GM23338 (cell line): ENCODE measurements at regions not wholly inside any gene's neighbourhood (a gene's known extent, or its start where the extent isn't known, plus 50 kb on each side); places are given as distances from the start of the nearest gene placed in this dataset.

Source experiments
- ATAC-seq: fragments of 200-7000 bp; cut with Tn5 transposase; 3 replicates; pipeline ENCODE4 v1.9.1; 2020
- DNase-seq: peaks from one replicate; pipeline ENCODE4 v3.0.0-alpha.2; 2015; ENCODE audit warnings: low spot score
- H2AFZ ChIP-seq: fragments of 200-600 bp; sonication (generic); 2 replicates; pipeline ENCODE4 v1.8.0; 2016; ENCODE audit warnings: antibody characterized with exemption, mild to moderate bottlenecking, moderate library complexity
- H3F3A ChIP-seq: fragments of 200-600 bp; sonication (generic); replicated peaks from 2 replicates; pipeline ENCODE4 v1.8.0; 2017; ENCODE audit warnings: antibody characterized with exemption, mixed run types, low read depth
- H3K27ac ChIP-seq: fragments of 200-600 bp; sonication (generic); 2 replicates; pipeline ENCODE4 v1.6.1; 2016; ENCODE audit warnings: low read depth
- H3K27me3 ChIP-seq: fragments of 200-600 bp; sonication (generic); 2 replicates; pipeline ENCODE4 v1.8.0; 2016; ENCODE audit warnings: mild to moderate bottlenecking, mixed run types, moderate library complexity; ENCODE audit not compliant: insufficient read depth
- H3K36me3 ChIP-seq: fragments of 200-600 bp; sonication (generic); 2 replicates; pipeline ENCODE4 v1.8.0; 2016; ENCODE audit warnings: mild to moderate bottlenecking; ENCODE audit not compliant: insufficient read depth
- H3K4me1 ChIP-seq: fragments of 200-600 bp; sonication (generic); 2 replicates; pipeline ENCODE4 v1.8.0; 2016; ENCODE audit warnings: mild to moderate bottlenecking, moderate library complexity; ENCODE audit not compliant: insufficient read depth
- H3K4me2 ChIP-seq: fragments of 200-600 bp; sonication (generic); 2 replicates; pipeline ENCODE4 v1.7.1; 2017; ENCODE audit warnings: mixed run types
- H3K4me3 ChIP-seq: fragments of 200-600 bp; sonication (generic); 2 replicates; pipeline ENCODE4 v1.6.1; 2016; ENCODE audit warnings: mixed run types
- H3K79me2 ChIP-seq: fragments of 200-600 bp; sonication (generic); replicated peaks from 2 replicates; pipeline ENCODE4 v1.8.0; 2017; ENCODE audit warnings: mild to moderate bottlenecking; ENCODE audit not compliant: insufficient read depth
- H3K9me2 ChIP-seq: fragments of 200-600 bp; sonication (generic); 2 replicates; pipeline ENCODE4 v1.8.0; 2017; ENCODE audit not compliant: insufficient read depth
- H4K20me1 ChIP-seq: fragments of 200-600 bp; sonication (generic); replicated peaks from 2 replicates; pipeline ENCODE4 v1.8.0; 2017; ENCODE audit warnings: mild to moderate bottlenecking; ENCODE audit not compliant: insufficient read depth
- H3K27ac Mint-ChIP-seq: 2 replicates; pipeline ENCODE4 v1.8.0; 2020; ENCODE audit warnings: inconsistent platforms, mild to moderate bottlenecking, moderate library complexity, mixed read lengths
- H3K27me3 Mint-ChIP-seq: 3 replicates; pipeline ENCODE4 v1.8.0; 2022; ENCODE audit warnings: low read depth, mild to moderate bottlenecking, moderate library complexity, mixed read lengths, inconsistent platforms; ENCODE audit not compliant: insufficient read depth, poor library complexity
- H3K36me3 Mint-ChIP-seq: 3 replicates; pipeline ENCODE4 v1.8.0; 2021; ENCODE audit warnings: low read depth, mild to moderate bottlenecking, inconsistent platforms, moderate library complexity, mixed read lengths
- H3K4me1 Mint-ChIP-seq: 3 replicates; pipeline ENCODE4 v1.8.0; 2020; ENCODE audit warnings: mild to moderate bottlenecking, inconsistent platforms, mixed read lengths
- H3K4me3 Mint-ChIP-seq: 3 replicates; pipeline ENCODE4 v1.8.0; 2021; ENCODE audit warnings: moderate library complexity, mild to moderate bottlenecking, inconsistent platforms, mixed read lengths
- H3K9me3 Mint-ChIP-seq: 3 replicates; pipeline ENCODE4 v1.8.0; 2020; ENCODE audit warnings: moderate library complexity, mild to moderate bottlenecking, inconsistent platforms, mixed read lengths
- CREB1 ChIP-seq: fragments of 250-450 bp; sonication (Bioruptor Pico); IDR thresholded peaks from 2 replicates; pipeline ENCODE4 v1.5.0; 2020; ENCODE audit warnings: low read depth, mild to moderate bottlenecking, moderate library complexity
- EZH2 ChIP-seq: fragments of 200-600 bp; sonication (generic); IDR thresholded peaks from one replicate; pipeline ENCODE4 v1.8.0; 2017; ENCODE audit warnings: antibody characterized with exemption, mild to moderate bottlenecking, low read depth; ENCODE audit not compliant: unreplicated experiment
- EZH2phosphoT487 ChIP-seq: fragments of 200-600 bp; sonication (generic); IDR thresholded peaks from one replicate; pipeline ENCODE4 v1.8.1; 2018; ENCODE audit warnings: antibody characterized with exemption; ENCODE audit not compliant: unreplicated experiment
- JUNB ChIP-seq: IDR thresholded peaks from one replicate; pipeline ENCODE4 v1.6.1; 2016; ENCODE audit warnings: antibody characterized with exemption; ENCODE audit not compliant: unreplicated experiment
- NANOG ChIP-seq: IDR thresholded peaks from 2 replicates; pipeline ENCODE4 v1.6.1; 2016; ENCODE audit warnings: antibody characterized with exemption, borderline replicate concordance
- POLR2AphosphoS5 ChIP-seq: IDR thresholded peaks from 2 replicates; pipeline ENCODE4 v1.6.1; 2016; ENCODE audit warnings: antibody characterized with exemption, low read depth
- STAT1 ChIP-seq: IDR thresholded peaks from one replicate; pipeline ENCODE4 v1.6.1; 2016; ENCODE audit warnings: antibody characterized with exemption; ENCODE audit not compliant: unreplicated experiment
- ZNF114 ChIP-seq: fragments of 250-450 bp; sonication (Bioruptor Pico); IDR thresholded peaks from 2 replicates; pipeline ENCODE4 v1.5.0; 2020; ENCODE audit warnings: mild to moderate bottlenecking, moderate library complexity
- ZNF331 ChIP-seq: fragments of 250-450 bp; sonication (Bioruptor Pico); IDR thresholded peaks from 2 replicates; pipeline ENCODE4 v1.5.0; 2020; ENCODE audit warnings: low read depth, mild to moderate bottlenecking, moderate library complexity
- TF ChIP-seq, protein P1 (sequence below): IDR thresholded peaks from one replicate; pipeline ENCODE4 v1.6.1; 2018; ENCODE audit warnings: antibody characterized with exemption; ENCODE audit not compliant: unreplicated experiment
- TF ChIP-seq, protein P2 (sequence below), 2 experiments: fragments of 200-600 bp in 1 of 2; sonication (generic) in 1 of 2; conservative IDR thresholded peaks; 2 replicates each; pipeline versions ENCODE4 v1.5.1 to v1.6.1; 2016 to 2017; ENCODE audit warnings: antibody characterized with exemption in 2 of 2, low read depth in 2 of 2, mild to moderate bottlenecking in 2 of 2, moderate library complexity in 1 of 2
- TF ChIP-seq, protein P3 (sequence below): fragments of 250-450 bp; sonication (Bioruptor Pico); IDR thresholded peaks from 2 replicates; pipeline ENCODE4 v1.5.0; 2020; ENCODE audit warnings: mild to moderate bottlenecking, moderate library complexity
- TF ChIP-seq, protein P4 (sequence below): IDR thresholded peaks from 2 replicates; pipeline ENCODE4 v1.6.1; 2016; ENCODE audit warnings: antibody characterized with exemption

DNA sequence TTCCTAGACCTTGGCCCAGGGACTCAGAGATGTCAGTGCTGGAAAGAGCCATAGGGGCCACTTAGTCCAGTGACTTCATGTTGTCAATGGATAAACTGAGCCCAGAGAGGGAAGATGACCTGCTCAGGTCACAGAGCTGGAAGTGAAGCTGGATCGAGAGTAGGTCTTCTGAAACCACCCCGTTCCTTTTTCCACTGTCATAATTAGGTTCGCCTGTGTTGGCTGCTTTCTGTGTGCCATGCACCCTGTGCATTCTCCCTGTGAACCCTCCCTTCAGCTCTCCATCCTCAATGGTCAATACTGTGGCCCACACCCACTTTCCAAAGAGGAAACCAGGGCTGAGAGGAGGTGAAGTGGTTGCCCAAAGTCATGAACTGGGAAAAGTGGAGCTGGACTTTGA lies 74.8 kb downstream of the CCR1 start:
- Histone ChIP-seq H3K4me2 (no peak overlapping the region), H2AFZ (no peak overlapping the region), H4K20me1 (no peaks in the 10 kb centered on the region), H3K9me2 (0 out of 2 replicates have a peak, but pooled peaks cover 2% of the 10 kb centered on the region), H3K4me3 (no peak overlapping the region), H3K4me1 (no peaks in the 10 kb centered on the region), H3K27me3 (no peaks in the 10 kb centered on the region), H3K27ac (no peak overlapping the region), H3F3A (no peaks in the 10 kb centered on the region), H3K36me3 (no peaks in the 10 kb centered on the region), H3K79me2 (no peaks in the 10 kb centered on the region)
- TF ChIP-seq, protein P1, sequence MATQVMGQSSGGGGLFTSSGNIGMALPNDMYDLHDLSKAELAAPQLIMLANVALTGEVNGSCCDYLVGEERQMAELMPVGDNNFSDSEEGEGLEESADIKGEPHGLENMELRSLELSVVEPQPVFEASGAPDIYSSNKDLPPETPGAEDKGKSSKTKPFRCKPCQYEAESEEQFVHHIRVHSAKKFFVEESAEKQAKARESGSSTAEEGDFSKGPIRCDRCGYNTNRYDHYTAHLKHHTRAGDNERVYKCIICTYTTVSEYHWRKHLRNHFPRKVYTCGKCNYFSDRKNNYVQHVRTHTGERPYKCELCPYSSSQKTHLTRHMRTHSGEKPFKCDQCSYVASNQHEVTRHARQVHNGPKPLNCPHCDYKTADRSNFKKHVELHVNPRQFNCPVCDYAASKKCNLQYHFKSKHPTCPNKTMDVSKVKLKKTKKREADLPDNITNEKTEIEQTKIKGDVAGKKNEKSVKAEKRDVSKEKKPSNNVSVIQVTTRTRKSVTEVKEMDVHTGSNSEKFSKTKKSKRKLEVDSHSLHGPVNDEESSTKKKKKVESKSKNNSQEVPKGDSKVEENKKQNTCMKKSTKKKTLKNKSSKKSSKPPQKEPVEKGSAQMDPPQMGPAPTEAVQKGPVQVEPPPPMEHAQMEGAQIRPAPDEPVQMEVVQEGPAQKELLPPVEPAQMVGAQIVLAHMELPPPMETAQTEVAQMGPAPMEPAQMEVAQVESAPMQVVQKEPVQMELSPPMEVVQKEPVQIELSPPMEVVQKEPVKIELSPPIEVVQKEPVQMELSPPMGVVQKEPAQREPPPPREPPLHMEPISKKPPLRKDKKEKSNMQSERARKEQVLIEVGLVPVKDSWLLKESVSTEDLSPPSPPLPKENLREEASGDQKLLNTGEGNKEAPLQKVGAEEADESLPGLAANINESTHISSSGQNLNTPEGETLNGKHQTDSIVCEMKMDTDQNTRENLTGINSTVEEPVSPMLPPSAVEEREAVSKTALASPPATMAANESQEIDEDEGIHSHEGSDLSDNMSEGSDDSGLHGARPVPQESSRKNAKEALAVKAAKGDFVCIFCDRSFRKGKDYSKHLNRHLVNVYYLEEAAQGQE: no peak
- TF ChIP-seq, protein P2, sequence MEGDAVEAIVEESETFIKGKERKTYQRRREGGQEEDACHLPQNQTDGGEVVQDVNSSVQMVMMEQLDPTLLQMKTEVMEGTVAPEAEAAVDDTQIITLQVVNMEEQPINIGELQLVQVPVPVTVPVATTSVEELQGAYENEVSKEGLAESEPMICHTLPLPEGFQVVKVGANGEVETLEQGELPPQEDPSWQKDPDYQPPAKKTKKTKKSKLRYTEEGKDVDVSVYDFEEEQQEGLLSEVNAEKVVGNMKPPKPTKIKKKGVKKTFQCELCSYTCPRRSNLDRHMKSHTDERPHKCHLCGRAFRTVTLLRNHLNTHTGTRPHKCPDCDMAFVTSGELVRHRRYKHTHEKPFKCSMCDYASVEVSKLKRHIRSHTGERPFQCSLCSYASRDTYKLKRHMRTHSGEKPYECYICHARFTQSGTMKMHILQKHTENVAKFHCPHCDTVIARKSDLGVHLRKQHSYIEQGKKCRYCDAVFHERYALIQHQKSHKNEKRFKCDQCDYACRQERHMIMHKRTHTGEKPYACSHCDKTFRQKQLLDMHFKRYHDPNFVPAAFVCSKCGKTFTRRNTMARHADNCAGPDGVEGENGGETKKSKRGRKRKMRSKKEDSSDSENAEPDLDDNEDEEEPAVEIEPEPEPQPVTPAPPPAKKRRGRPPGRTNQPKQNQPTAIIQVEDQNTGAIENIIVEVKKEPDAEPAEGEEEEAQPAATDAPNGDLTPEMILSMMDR (conservative IDR thresholded peaks at IDR 0.05; ENCODE audit: low read depth in 2 of 2): no peak
- no peak for TF ChIP-seq CREB1
- no peak for TF ChIP-seq EZH2phosphoT487
- no peak for TF ChIP-seq ZNF114 (CRISPR knock-in tag)
- TF ChIP-seq ZNF331 (CRISPR knock-in tag): no peak
- TF ChIP-seq, protein P3, sequence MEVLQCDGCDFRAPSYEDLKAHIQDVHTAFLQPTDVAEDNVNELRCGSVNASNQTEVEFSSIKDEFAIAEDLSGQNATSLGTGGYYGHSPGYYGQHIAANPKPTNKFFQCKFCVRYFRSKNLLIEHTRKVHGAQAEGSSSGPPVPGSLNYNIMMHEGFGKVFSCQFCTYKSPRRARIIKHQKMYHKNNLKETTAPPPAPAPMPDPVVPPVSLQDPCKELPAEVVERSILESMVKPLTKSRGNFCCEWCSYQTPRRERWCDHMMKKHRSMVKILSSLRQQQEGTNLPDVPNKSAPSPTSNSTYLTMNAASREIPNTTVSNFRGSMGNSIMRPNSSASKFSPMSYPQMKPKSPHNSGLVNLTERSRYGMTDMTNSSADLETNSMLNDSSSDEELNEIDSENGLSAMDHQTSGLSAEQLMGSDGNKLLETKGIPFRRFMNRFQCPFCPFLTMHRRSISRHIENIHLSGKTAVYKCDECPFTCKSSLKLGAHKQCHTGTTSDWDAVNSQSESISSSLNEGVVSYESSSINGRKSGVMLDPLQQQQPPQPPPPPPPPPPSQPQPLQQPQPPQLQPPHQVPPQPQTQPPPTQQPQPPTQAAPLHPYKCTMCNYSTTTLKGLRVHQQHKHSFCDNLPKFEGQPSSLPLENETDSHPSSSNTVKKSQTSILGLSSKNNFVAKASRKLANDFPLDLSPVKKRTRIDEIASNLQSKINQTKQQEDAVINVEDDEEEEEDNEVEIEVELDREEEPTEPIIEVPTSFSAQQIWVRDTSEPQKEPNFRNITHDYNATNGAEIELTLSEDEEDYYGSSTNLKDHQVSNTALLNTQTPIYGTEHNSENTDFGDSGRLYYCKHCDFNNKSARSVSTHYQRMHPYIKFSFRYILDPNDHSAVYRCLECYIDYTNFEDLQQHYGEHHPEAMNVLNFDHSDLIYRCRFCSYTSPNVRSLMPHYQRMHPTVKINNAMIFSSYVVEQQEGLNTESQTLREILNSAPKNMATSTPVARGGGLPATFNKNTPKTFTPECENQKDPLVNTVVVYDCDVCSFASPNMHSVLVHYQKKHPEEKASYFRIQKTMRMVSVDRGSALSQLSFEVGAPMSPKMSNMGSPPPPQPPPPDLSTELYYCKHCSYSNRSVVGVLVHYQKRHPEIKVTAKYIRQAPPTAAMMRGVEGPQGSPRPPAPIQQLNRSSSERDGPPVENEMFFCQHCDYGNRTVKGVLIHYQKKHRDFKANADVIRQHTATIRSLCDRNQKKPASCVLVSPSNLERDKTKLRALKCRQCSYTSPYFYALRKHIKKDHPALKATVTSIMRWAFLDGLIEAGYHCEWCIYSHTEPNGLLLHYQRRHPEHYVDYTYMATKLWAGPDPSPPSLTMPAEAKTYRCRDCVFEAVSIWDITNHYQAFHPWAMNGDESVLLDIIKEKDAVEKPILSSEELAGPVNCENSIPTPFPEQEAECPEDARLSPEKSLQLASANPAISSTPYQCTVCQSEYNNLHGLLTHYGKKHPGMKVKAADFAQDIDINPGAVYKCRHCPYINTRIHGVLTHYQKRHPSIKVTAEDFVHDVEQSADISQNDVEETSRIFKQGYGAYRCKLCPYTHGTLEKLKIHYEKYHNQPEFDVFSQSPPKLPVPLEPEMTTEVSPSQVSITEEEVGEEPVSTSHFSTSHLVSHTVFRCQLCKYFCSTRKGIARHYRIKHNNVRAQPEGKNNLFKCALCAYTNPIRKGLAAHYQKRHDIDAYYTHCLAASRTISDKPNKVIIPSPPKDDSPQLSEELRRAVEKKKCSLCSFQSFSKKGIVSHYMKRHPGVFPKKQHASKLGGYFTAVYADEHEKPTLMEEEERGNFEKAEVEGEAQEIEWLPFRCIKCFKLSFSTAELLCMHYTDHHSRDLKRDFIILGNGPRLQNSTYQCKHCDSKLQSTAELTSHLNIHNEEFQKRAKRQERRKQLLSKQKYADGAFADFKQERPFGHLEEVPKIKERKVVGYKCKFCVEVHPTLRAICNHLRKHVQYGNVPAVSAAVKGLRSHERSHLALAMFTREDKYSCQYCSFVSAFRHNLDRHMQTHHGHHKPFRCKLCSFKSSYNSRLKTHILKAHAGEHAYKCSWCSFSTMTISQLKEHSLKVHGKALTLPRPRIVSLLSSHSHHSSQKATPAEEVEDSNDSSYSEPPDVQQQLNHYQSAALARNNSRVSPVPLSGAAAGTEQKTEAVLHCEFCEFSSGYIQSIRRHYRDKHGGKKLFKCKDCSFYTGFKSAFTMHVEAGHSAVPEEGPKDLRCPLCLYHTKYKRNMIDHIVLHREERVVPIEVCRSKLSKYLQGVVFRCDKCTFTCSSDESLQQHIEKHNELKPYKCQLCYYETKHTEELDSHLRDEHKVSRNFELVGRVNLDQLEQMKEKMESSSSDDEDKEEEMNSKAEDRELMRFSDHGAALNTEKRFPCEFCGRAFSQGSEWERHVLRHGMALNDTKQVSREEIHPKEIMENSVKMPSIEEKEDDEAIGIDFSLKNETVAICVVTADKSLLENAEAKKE (CRISPR knock-in tag): no peak
- no peak for TF ChIP-seq JUNB
- no peak for TF ChIP-seq POLR2AphosphoS5
- TF ChIP-seq EZH2: no peak
- TF ChIP-seq STAT1: no peak
- no peak for TF ChIP-seq NANOG
- TF ChIP-seq, protein P4, sequence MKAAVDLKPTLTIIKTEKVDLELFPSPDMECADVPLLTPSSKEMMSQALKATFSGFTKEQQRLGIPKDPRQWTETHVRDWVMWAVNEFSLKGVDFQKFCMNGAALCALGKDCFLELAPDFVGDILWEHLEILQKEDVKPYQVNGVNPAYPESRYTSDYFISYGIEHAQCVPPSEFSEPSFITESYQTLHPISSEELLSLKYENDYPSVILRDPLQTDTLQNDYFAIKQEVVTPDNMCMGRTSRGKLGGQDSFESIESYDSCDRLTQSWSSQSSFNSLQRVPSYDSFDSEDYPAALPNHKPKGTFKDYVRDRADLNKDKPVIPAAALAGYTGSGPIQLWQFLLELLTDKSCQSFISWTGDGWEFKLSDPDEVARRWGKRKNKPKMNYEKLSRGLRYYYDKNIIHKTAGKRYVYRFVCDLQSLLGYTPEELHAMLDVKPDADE: no peak
- ATAC-seq: no peak
- Mint-ChIP-seq H3K27ac (no peak overlapping the region), H3K36me3 (no peaks in the 10 kb centered on the region), H3K4me3 (no peak overlapping the region), H3K4me1 (no peaks in the 10 kb centered on the region), H3K9me3 (no peaks in the 10 kb centered on the region), H3K27me3 (no peaks in the 10 kb centered on the region)
- DNase-seq: no peak
